Astrocyte of the cerebellum (primary cell): ENCODE measurements at regions not wholly inside any gene's neighbourhood (a gene's known extent, or its start where the extent isn't known, plus 50 kb on each side); places are given as distances from the start of the nearest gene placed in this dataset.

Source experiments
- DNase-seq: peaks from one replicate; pipeline ENCODE4 v3.0.0-alpha.2; 2011; ENCODE audit warnings: low read depth
- H3K4me3 ChIP-seq: 2 replicates; pipeline ENCODE4 v1.5.1; 2011; ENCODE audit warnings: mild to moderate bottlenecking, low read depth, low read length, moderate library complexity
- CTCF ChIP-seq: IDR thresholded peaks from 2 replicates; pipeline ENCODE4 v1.5.1; 2012; ENCODE audit warnings: low read length, low read depth, moderate library complexity, mild to moderate bottlenecking; ENCODE audit errors: missing control alignments
- in situ Hi-C: cut with HindIII; loops from 2 replicates; pipeline ENCODE4 v1.10.0; 2017; ENCODE audit warnings: low sequenced_read_pairs

- in situ Hi-C loops: no loop called here
- no peak for DNase-seq
- H3K4me3 ChIP-seq: no peak overlapping the region
- no peak for TF ChIP-seq CTCF
These were observed 467.0 kb upstream of the DIPK2B start for GRCh38 chrX:45667666-45668065.

- in situ Hi-C loops: no loop called here
These were observed 464.1 kb upstream of the DIPK2B start for GRCh38 chrX:45664727-45665290.

GRCh38 chrX:45660477-45660876 is 459.8 kb upstream of the DIPK2B start:
- no peak overlapping the region for H3K4me3 ChIP-seq
- no peak for DNase-seq
- TF ChIP-seq CTCF: no peak
- in situ Hi-C loops: no loop called here

More at GRCh38 chrX:45664727-45665290, 464.1 kb upstream of the DIPK2B start:
- no peak for DNase-seq
- no peak overlapping the region for H3K4me3 ChIP-seq
- TF ChIP-seq CTCF: no peak

GRCh38 chrX:45633419-45633818 is 432.7 kb upstream of the DIPK2B start:
- in situ Hi-C loops: no loop called here
- TF ChIP-seq CTCF: no peak
- no peak for DNase-seq
- no peak overlapping the region for H3K4me3 ChIP-seq

- DNase-seq: no peak
- in situ Hi-C loops: no loop called here
- TF ChIP-seq CTCF: no peak
- H3K4me3 ChIP-seq: no peak overlapping the region
These were observed 431.8 kb upstream of the DIPK2B start for GRCh38 chrX:45632506-45632905.

DNA sequence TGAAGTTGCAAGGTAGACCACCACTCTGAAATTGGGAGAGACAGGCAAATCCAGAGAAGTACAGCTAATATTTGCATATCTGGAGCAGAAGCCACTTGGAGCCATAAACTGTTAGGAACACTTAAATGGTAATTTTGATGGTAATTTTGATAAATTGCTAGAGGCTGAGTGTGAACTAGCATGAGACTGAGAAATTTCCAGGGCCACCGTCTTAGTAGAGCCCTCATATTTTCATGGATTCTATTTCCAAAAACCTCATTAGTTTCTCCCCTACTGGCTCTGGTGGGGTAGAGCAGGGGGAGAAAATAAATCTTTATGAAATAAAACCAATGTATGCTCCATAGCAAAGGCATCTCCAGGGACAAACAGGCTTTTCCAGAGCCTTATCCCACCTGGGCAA is 429.4 kb upstream of the DIPK2B start:
- in situ Hi-C loops: no loop called here
- no peak for TF ChIP-seq CTCF
- no peak overlapping the region for H3K4me3 ChIP-seq
- no peak for DNase-seq
